ENCODE measurements at regions not wholly inside any gene's neighbourhood (a gene's known extent, or its start where the extent isn't known, plus 50 kb on each side); places are given as distances from the start of the nearest gene placed in this dataset.
"Not testable (repeated sequence)": the region's sequence is repeated elsewhere in the genome, so short reads cannot be mapped to it uniquely, and the experiment has no call there.

DNA sequence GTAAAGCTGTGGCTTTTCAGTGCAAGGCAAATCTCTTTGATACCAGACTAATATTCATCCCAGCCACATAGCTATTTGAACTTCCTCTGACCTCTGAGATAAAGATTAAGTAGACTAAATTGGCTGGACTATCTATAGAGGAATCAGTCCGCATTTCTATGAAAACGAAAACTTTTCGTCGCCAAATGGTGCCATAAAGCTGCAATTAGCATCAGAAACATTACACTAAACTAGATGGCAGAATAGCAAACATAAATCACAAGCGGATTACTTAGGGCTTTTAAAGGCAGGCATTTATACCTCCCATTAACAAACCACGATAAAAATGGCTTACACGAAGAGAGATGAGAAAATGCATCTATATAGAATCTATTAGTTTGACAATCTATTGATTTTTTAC lies 1009.7 kb upstream of the CDH6 start:
- no peak for DNase-seq
- Histone ChIP-seq H3K4me1 (no peaks in the 10 kb centered on the region), H3K27me3 (no peaks in the 10 kb centered on the region), H3K27ac (no peak overlapping the region), H3K4me3 (no peak overlapping the region), H3K36me3 (no peaks in the 10 kb centered on the region), H3K9me3 (no peaks in the 10 kb centered on the region)
- TF ChIP-seq, protein P1, sequence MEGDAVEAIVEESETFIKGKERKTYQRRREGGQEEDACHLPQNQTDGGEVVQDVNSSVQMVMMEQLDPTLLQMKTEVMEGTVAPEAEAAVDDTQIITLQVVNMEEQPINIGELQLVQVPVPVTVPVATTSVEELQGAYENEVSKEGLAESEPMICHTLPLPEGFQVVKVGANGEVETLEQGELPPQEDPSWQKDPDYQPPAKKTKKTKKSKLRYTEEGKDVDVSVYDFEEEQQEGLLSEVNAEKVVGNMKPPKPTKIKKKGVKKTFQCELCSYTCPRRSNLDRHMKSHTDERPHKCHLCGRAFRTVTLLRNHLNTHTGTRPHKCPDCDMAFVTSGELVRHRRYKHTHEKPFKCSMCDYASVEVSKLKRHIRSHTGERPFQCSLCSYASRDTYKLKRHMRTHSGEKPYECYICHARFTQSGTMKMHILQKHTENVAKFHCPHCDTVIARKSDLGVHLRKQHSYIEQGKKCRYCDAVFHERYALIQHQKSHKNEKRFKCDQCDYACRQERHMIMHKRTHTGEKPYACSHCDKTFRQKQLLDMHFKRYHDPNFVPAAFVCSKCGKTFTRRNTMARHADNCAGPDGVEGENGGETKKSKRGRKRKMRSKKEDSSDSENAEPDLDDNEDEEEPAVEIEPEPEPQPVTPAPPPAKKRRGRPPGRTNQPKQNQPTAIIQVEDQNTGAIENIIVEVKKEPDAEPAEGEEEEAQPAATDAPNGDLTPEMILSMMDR (IDR thresholded peaks at IDR 0.05): no peak
- no peak for TF ChIP-seq POLR2A (IDR thresholded peaks at IDR 0.05)

DNA sequence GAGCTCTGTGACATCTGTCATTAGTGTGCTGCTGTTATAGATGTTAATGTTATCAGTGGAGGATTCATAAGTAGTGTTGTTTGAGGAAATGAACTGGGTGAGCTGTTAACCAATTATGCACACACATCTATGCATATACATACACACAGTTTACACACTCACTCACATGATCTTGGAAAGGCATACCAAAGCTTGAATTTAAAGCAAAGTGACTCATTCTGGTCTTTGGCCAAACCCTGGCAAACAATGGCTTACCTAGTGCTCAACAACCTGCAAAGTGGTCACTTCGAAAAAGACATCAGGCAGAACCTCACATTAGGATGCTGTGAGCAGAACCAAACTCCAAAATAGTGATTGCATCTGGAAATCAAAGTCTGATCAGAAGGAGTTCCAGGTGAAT lies 1037.3 kb upstream of the CDH6 start:
- TF ChIP-seq, protein P1 (IDR thresholded peaks at IDR 0.05): no peak
- no peak for TF ChIP-seq POLR2A (IDR thresholded peaks at IDR 0.05)
- no peaks in the 10 kb centered on the region for H3K36me3 ChIP-seq
- no peaks in the 10 kb centered on the region for H3K9me3 ChIP-seq
- DNase-seq: no peak
- H3K4me3 ChIP-seq: no peak overlapping the region
- H3K27me3 ChIP-seq: no peaks in the 10 kb centered on the region
- H3K27ac ChIP-seq: no peak overlapping the region
- no peaks in the 10 kb centered on the region for H3K4me1 ChIP-seq

DNA sequence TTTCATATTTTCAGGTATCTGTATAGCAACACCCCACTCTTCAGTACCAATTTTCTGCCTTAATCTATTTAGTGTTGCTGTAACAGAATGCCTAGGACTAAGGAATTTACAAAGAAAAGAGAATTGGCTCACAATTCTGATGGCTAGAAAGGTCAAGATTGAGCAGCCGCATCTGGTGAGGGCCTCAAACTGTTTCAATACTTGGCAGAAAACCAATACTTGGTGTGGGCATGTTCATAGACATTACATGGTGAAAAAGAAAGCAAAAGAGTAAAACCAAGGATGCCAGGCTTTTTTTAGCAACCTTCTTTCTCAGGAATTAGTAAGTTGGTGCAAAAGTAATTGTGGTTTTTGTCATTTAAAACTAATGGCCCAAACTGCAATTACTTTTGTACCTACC lies 1041.1 kb upstream of the CDH6 start:
- H3K4me3 ChIP-seq: no peak overlapping the region
- TF ChIP-seq, protein P1 (IDR thresholded peaks at IDR 0.05): no peak
- TF ChIP-seq POLR2A (IDR thresholded peaks at IDR 0.05): no peak
- no peaks in the 10 kb centered on the region for H3K27me3 ChIP-seq
- H3K9me3 ChIP-seq: no peaks in the 10 kb centered on the region
- no peak for DNase-seq
- H3K4me1 ChIP-seq: no peaks in the 10 kb centered on the region
- H3K36me3 ChIP-seq: no peaks in the 10 kb centered on the region
- no peak overlapping the region for H3K27ac ChIP-seq

DNA sequence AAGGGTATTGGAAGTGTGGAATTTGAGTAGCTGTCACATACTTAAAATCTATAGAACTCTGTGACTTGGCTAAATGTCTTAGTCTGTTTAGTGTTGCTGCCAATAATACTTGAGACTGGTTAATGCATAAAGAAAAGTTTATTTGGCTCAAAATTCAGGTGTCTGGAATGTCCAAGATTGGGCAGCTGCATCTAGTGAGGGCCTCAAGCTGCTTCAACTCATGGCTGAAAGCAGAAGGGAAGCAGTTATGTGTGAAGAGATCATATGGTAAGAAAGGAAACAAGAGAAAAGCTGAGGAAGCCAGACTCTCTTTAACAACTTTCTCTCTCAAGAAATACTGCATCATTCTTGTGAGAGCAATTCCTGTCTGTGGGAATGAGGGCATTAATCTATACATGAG lies 1043.3 kb upstream of the CDH6 start:
- DNase-seq: no peak
- Histone ChIP-seq H3K9me3 (no peaks in the 10 kb centered on the region), H3K4me1 (no peaks in the 10 kb centered on the region), H3K27ac (no peak overlapping the region), H3K4me3 (no peak overlapping the region), H3K27me3 (no peaks in the 10 kb centered on the region), H3K36me3 (no peaks in the 10 kb centered on the region)
- TF ChIP-seq POLR2A (IDR thresholded peaks at IDR 0.05): no peak
- TF ChIP-seq, protein P1 (IDR thresholded peaks at IDR 0.05): no peak

DNA sequence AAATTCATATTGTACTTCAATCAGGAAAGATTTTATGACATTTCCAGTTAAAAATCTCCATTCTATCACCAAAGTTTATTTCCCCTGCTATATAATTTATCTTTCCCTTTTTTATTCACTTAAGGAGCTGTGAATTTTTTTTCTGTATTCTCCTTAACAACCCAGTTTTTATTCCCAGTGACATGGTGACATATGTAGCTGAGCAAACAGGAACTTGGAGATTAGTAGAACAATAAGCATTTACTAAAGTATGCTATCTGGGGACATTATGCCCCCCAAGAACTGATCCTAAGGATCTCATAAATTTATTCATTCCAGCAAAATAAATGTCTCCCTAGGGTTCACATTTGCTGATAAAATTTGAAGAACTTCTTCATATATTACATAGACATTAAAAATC lies 1044.0 kb upstream of the CDH6 start:
- Histone ChIP-seq H3K4me3 (no peak overlapping the region), H3K4me1 (no peaks in the 10 kb centered on the region), H3K9me3 (no peaks in the 10 kb centered on the region), H3K36me3 (no peaks in the 10 kb centered on the region), H3K27ac (no peak overlapping the region), H3K27me3 (no peaks in the 10 kb centered on the region)
- TF ChIP-seq, protein P1 (IDR thresholded peaks at IDR 0.05): no peak
- TF ChIP-seq POLR2A (IDR thresholded peaks at IDR 0.05): no peak
- DNase-seq: no peak

DNA sequence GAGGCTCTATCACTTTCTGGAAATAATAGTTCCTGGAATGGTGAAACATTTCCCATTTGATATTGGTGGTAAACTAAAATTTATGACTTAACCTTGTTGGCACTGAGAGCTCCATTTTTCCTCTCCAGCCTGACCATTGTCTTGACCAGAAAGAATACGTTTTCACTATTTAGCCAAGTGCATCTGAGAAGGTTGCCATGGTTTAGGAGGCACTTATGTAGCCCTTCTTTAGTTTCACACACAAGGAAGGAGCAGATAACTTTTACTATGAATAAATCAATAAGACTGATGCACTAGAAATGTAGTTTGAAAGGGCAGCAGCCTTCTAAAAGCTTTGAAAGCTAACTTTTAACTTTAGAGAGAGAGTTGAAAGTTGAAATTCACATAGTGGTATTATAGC lies 1045.5 kb upstream of the CDH6 start:
- no peaks in the 10 kb centered on the region for H3K27me3 ChIP-seq
- no peak overlapping the region for H3K4me3 ChIP-seq
- DNase-seq: no peak
- no peaks in the 10 kb centered on the region for H3K9me3 ChIP-seq
- H3K27ac ChIP-seq: no peak overlapping the region
- no peak for TF ChIP-seq POLR2A (IDR thresholded peaks at IDR 0.05)
- TF ChIP-seq, protein P1 (IDR thresholded peaks at IDR 0.05): no peak
- H3K4me1 ChIP-seq: no peaks in the 10 kb centered on the region
- no peaks in the 10 kb centered on the region for H3K36me3 ChIP-seq

DNA sequence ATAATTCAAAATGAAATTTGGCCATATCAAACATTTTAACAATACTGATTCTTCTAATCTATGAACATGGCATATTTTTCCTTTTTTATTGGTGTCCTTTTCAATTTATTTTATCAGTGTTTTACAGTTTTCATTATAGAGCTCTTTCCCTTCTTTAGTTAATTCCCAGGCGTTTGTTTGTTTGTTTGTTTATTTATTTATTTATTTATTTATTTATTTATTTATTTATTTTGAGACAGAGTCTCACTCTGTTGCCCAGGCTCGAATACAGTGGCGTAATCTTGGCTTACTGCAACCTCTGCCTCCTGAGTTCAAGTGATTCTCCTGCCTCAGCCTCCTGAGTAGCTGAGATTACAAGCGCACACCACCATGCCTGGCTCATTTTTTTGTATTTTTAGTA lies 1049.4 kb upstream of the CDH6 start:
- H3K4me1 ChIP-seq, H3K27me3 ChIP-seq, H3K36me3 ChIP-seq, H3K27ac ChIP-seq, H3K9me3 ChIP-seq, DNase-seq, H3K4me3 ChIP-seq: not testable (repeated sequence)

Data from Peyer's patch (tissue), 4 donors.